Sigmoid colon (tissue), 4 donors: ENCODE measurements at regions not wholly inside any gene's neighbourhood (a gene's known extent, or its start where the extent isn't known, plus 50 kb on each side); places are given as distances from the start of the nearest gene placed in this dataset.
"Not testable (repeated sequence)": the region's sequence is repeated elsewhere in the genome, so short reads cannot be mapped to it uniquely, and the experiment has no call there.

Experiments used
- CTCF ChIP-seq, 4 experiments: fragments of 450-650 bp in 3 of 4; fragments of 200-600 bp in 1 of 4; IDR thresholded peaks; one replicate each; pipeline ENCODE4 v1.5.1; 2016 to 2019; ENCODE audit warnings: antibody characterized with exemption in 4 of 4, mild to moderate bottlenecking in 3 of 4, moderate library complexity in 2 of 4
- POLR2A ChIP-seq, 2 donors: fragments of 450-650 bp; IDR thresholded peaks; one replicate each; pipeline ENCODE4 v1.6.1; 2016; ENCODE audit warnings: antibody characterized with exemption in 2 of 2, mild to moderate bottlenecking in 2 of 2, moderate library complexity in 2 of 2
- POLR2AphosphoS5 ChIP-seq, 4 donors: sonication (generic); formaldehyde crosslinking; IDR thresholded peaks; one replicate each; pipeline ENCODE4 v1.6.1; 2017; ENCODE audit warnings: antibody characterized with exemption in 4 of 4

DNA sequence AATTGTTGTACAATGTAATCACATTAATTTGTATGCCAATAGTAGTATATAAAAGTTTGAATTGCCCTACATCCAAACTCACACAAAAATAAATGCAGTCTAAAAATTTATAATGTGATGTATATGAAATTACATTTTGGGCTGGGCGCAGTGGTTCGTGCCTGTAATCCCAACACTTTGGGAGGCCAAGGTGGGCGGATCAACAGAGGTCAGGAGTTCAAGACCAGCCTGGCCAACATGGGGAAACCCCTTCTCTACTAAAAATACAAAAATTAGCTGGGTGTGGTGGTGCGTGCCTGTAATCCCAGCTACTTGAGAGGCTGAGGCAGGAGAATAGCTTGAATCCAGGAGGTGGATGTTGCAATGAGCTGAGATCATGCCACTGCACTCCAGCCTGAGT lies 503.6 kb upstream of the TPTE start:
- TF ChIP-seq CTCF, POLR2A, POLR2AphosphoS5 (IDR thresholded peaks at IDR 0.05): not testable (repeated sequence)
